ENCODE measurements at regions not wholly inside any gene's neighbourhood (a gene's known extent, or its start where the extent isn't known, plus 50 kb on each side); places are given as distances from the start of the nearest gene placed in this dataset.

DNA sequence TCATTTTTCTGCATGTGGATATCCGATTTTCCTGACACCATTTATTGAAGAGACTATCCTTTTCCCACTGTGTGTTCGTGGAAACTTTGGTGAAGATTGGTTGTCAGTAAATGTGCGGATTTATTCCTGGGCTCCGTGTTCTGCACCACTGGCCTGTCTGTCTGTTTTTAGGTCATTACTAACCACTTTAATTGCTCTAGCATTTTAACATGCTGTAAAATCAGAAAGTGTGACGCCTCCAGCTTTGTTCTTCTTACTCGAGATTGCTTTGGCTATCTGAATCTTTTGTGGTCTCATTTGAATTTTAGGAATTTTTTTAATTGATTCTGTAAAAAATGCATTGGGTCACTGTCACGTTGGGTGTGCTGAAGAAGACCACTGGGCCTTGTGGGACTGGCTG lies 1458.7 kb downstream of the AACS start:
- Histone ChIP-seq H2AFZ (no peak overlapping the region), H3K27me3 (replicated peaks; ENCODE audit: insufficient read depth) (no peaks in the 10 kb centered on the region), H3K4me2 (ENCODE audit: unreplicated experiment) (no peak overlapping the region), H3F3A (ENCODE audit: insufficient read depth) (no peaks in the 10 kb centered on the region), H3K9ac (no peak overlapping the region), H3K36me3 (ENCODE audit: low read depth) (no peaks in the 10 kb centered on the region), H3K4me3 (no peak overlapping the region), H3K27ac (no peak overlapping the region), H3K9me3 (ENCODE audit: low read depth) (no peaks in the 10 kb centered on the region), H3K4me1 (ENCODE audit: insufficient read depth) (no peaks in the 10 kb centered on the region), H3K9me2 (ENCODE audit: insufficient read depth) (no peaks in the 10 kb centered on the region), H3K79me2 (ENCODE audit: insufficient read depth) (no peaks in the 10 kb centered on the region), H4K20me1 (ENCODE audit: insufficient read depth) (no peaks in the 10 kb centered on the region)
- WGBS, 2 experiments (ENCODE audit: low coverage in 1 of 2, low lambda C conversion rate in 2 of 2, missing lambda C conversion rate in 2 of 2), result 25% methylated on average over 7 of the region's 7 CpGs
- no peak for DNase-seq
- TF ChIP-seq EZH2phosphoT487 (IDR thresholded peaks at IDR 0.05; ENCODE audit: insufficient read depth, low read depth) (no peak), EZH2 (IDR thresholded peaks at IDR 0.05; ENCODE audit: insufficient read depth, poor library complexity, severe bottlenecking) (no peak)
- in situ Hi-C loops (cut with MboI), result no loop called here

DNA sequence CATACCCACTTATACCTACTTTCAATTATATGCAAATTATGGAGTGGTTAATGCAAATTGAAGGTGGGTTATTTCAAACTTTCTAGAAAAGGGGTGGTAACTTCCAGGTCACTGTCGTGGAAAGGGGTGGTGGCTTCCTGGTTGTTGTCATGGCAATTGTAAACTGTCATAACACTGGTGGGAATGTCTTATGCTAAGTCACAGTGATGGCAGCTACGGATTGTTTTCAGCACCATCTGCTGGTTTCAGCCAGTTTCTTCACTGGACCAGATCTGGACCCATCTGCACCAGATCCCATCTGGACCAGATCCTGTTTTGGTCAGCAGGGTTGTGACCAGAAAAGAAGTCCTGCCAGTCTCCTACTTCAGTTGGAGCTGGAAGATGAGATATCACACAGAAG lies 1469.3 kb downstream of the AACS start:
- 0 to 20% methylated on average over 2 of the region's 2 CpGs for WGBS, 2 experiments (ENCODE audit: low coverage in 1 of 2, low lambda C conversion rate in 2 of 2, missing lambda C conversion rate in 2 of 2)
- Histone ChIP-seq H3K4me1 (ENCODE audit: insufficient read depth) (no peaks in the 10 kb centered on the region), H3K27me3 (replicated peaks; ENCODE audit: insufficient read depth) (no peaks in the 10 kb centered on the region), H3K4me2 (ENCODE audit: unreplicated experiment) (no peak overlapping the region), H3K9ac (no peak overlapping the region), H2AFZ (no peak overlapping the region), H3K4me3 (no peak overlapping the region), H4K20me1 (ENCODE audit: insufficient read depth) (no peaks in the 10 kb centered on the region), H3K9me2 (ENCODE audit: insufficient read depth) (no peaks in the 10 kb centered on the region), H3K9me3 (ENCODE audit: low read depth) (no peaks in the 10 kb centered on the region), H3K79me2 (ENCODE audit: insufficient read depth) (no peaks in the 10 kb centered on the region), H3K36me3 (ENCODE audit: low read depth) (no peaks in the 10 kb centered on the region), H3F3A (ENCODE audit: insufficient read depth) (no peaks in the 10 kb centered on the region), H3K27ac (no peak overlapping the region)
- TF ChIP-seq EZH2phosphoT487 (IDR thresholded peaks at IDR 0.05; ENCODE audit: insufficient read depth, low read depth), result no peak
- no peak for TF ChIP-seq EZH2 (IDR thresholded peaks at IDR 0.05; ENCODE audit: insufficient read depth, poor library complexity, severe bottlenecking)
- in situ Hi-C loops (cut with MboI), result no loop called here
- no peak for DNase-seq

DNA sequence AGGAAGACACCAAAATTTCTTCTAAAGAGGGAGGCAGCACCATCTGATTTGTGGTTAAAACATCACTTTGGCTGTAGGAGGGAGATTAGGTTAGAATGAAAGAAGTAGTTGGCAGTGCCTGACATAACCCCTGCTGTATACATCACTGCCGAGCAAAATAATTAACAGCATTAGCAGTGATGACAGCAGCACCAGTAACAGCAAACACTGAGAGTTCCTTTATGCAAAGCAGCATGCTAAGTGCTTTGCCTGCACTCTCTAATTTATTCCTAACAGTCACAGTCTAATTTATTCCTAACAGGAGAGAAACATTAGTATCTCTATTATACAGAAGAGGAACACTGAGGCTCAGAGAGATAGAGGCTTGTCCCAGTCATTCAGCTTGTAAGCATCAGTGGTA lies 1469.7 kb downstream of the AACS start:
- WGBS, 2 experiments (ENCODE audit: low coverage in 1 of 2, low lambda C conversion rate in 2 of 2, missing lambda C conversion rate in 2 of 2), result 21 to 24% methylated on average over 1 of the region's 1 CpG
- no peaks in the 10 kb centered on the region for H3K79me2 ChIP-seq (ENCODE audit: insufficient read depth)
- H3K36me3 ChIP-seq (ENCODE audit: low read depth), result no peaks in the 10 kb centered on the region
- TF ChIP-seq EZH2 (IDR thresholded peaks at IDR 0.05; ENCODE audit: insufficient read depth, poor library complexity, severe bottlenecking) (no peak), EZH2phosphoT487 (IDR thresholded peaks at IDR 0.05; ENCODE audit: insufficient read depth, low read depth) (no peak)
- no peaks in the 10 kb centered on the region for H3F3A ChIP-seq (ENCODE audit: insufficient read depth)
- no peak overlapping the region for H2AFZ ChIP-seq
- H3K4me2 ChIP-seq (ENCODE audit: unreplicated experiment), result no peak overlapping the region
- H3K27me3 ChIP-seq (replicated peaks; ENCODE audit: insufficient read depth), result no peaks in the 10 kb centered on the region
- H3K9me2 ChIP-seq (ENCODE audit: insufficient read depth), result no peaks in the 10 kb centered on the region
- H3K9me3 ChIP-seq (ENCODE audit: low read depth), result no peaks in the 10 kb centered on the region
- in situ Hi-C loops (cut with MboI), result no loop called here
- no peaks in the 10 kb centered on the region for H3K4me1 ChIP-seq (ENCODE audit: insufficient read depth)
- no peaks in the 10 kb centered on the region for H4K20me1 ChIP-seq (ENCODE audit: insufficient read depth)
- DNase-seq, result no peak
- H3K4me3 ChIP-seq, result no peak overlapping the region
- no peak overlapping the region for H3K9ac ChIP-seq
- no peak overlapping the region for H3K27ac ChIP-seq

DNA sequence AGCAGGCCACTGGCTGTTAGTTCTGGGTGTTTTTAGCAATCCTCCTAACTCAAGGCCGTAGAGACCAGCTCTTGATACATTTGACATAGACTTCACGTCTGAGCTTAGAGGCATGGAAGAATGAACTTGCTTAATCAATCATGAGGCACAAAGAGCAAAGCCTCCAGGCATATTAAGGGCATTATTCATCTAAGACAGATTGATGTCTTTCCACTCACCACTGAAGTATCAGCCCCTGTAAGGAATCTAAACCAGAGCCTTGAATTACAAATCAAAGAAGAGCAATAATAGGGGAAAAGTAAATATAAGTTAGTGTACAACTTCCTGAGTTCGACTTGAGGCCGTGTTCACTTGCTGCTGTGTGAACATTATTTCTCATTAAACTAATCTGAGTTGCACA lies 1470.7 kb downstream of the AACS start:
- no peaks in the 10 kb centered on the region for H3K79me2 ChIP-seq (ENCODE audit: insufficient read depth)
- H2AFZ ChIP-seq, result no peak overlapping the region
- H4K20me1 ChIP-seq (ENCODE audit: insufficient read depth), result no peaks in the 10 kb centered on the region
- H3K4me3 ChIP-seq, result no peak overlapping the region
- H3K4me1 ChIP-seq (ENCODE audit: insufficient read depth), result no peaks in the 10 kb centered on the region
- H3F3A ChIP-seq (ENCODE audit: insufficient read depth), result no peaks in the 10 kb centered on the region
- TF ChIP-seq EZH2 (IDR thresholded peaks at IDR 0.05; ENCODE audit: insufficient read depth, poor library complexity, severe bottlenecking) (no peak), EZH2phosphoT487 (IDR thresholded peaks at IDR 0.05; ENCODE audit: insufficient read depth, low read depth) (no peak)
- no peaks in the 10 kb centered on the region for H3K9me2 ChIP-seq (ENCODE audit: insufficient read depth)
- H3K27ac ChIP-seq, result no peak overlapping the region
- H3K4me2 ChIP-seq (ENCODE audit: unreplicated experiment), result no peak overlapping the region
- in situ Hi-C loops (cut with MboI), result no loop called here
- 14 to 17% methylated on average over 4 of the region's 4 CpGs for WGBS, 2 experiments (ENCODE audit: low coverage in 1 of 2, low lambda C conversion rate in 2 of 2, missing lambda C conversion rate in 2 of 2)
- H3K9me3 ChIP-seq (ENCODE audit: low read depth), result no peaks in the 10 kb centered on the region
- DNase-seq, result no peak
- H3K36me3 ChIP-seq (ENCODE audit: low read depth), result no peaks in the 10 kb centered on the region
- H3K27me3 ChIP-seq (replicated peaks; ENCODE audit: insufficient read depth), result no peaks in the 10 kb centered on the region
- no peak overlapping the region for H3K9ac ChIP-seq

DNA sequence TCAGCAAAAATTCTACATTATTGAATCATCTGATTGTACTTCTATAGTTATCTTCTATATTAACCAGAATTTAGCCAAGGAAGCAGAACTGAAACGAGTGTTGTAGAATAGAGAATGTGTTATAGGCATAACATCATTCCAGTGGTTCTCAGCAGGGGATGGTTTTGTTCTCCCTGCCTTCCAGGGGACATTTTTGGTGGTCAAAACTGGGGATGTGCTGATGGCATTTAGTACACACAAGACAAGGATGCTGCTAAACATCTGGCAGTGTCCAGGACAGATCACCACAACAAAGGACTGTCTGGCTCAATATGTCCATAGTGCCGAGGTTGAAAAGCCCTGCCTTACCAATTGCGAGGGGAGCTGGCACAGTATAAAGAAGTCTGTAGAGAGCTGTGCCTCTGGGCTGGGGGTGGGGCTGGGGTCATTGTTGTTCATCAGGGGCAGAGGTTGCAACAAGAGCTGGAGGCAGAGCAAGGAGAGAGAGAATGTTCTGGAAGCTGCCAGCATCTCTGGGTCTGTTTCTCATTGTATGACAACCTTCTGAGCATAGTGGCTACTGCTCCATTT lies 1472.8 kb downstream of the AACS start:
- H3K4me2 ChIP-seq (ENCODE audit: unreplicated experiment), result no peak overlapping the region
- in situ Hi-C loops (cut with MboI), result no loop called here
- no peak for DNase-seq

More for the DNA sequence above, 1472.8 kb downstream of the AACS start:
- Histone ChIP-seq H3K27me3 (replicated peaks; ENCODE audit: insufficient read depth) (no peaks in the 10 kb centered on the region), H3K27ac (no peak overlapping the region), H3F3A (ENCODE audit: insufficient read depth) (no peaks in the 10 kb centered on the region), H2AFZ (no peak overlapping the region), H3K36me3 (ENCODE audit: low read depth) (no peaks in the 10 kb centered on the region), H3K9me2 (ENCODE audit: insufficient read depth) (no peaks in the 10 kb centered on the region), H4K20me1 (ENCODE audit: insufficient read depth) (no peaks in the 10 kb centered on the region), H3K9me3 (ENCODE audit: low read depth) (no peaks in the 10 kb centered on the region), H3K4me3 (no peak overlapping the region), H3K4me1 (ENCODE audit: insufficient read depth) (no peaks in the 10 kb centered on the region), H3K79me2 (ENCODE audit: insufficient read depth) (no peaks in the 10 kb centered on the region), H3K9ac (no peak overlapping the region)
- 9 to 15% methylated on average over 3 of the region's 3 CpGs for WGBS, 2 experiments (ENCODE audit: low coverage in 1 of 2, low lambda C conversion rate in 2 of 2, missing lambda C conversion rate in 2 of 2)
- TF ChIP-seq EZH2 (IDR thresholded peaks at IDR 0.05; ENCODE audit: insufficient read depth, poor library complexity, severe bottlenecking) (no peak), EZH2phosphoT487 (IDR thresholded peaks at IDR 0.05; ENCODE audit: insufficient read depth, low read depth) (no peak)

All from GM23248 (cell line).